IPS-NIHi11 (cell line): ENCODE measurements at regions not wholly inside any gene's neighbourhood (a gene's known extent, or its start where the extent isn't known, plus 50 kb on each side); places are given as distances from the start of the nearest gene placed in this dataset.
"Not testable (repeated sequence)": the region's sequence is repeated elsewhere in the genome, so short reads cannot be mapped to it uniquely, and the experiment has no call there.

ENCODE experiments used
- DNase-seq: peaks from one replicate; pipeline ENCODE4 v3.0.0; 2012; ENCODE audit warnings: mixed read lengths, low spot score

GRCh38 chr7:68756986-68757495, 841.2 kb upstream of the AUTS2 start:
- no peak for DNase-seq

DNA sequence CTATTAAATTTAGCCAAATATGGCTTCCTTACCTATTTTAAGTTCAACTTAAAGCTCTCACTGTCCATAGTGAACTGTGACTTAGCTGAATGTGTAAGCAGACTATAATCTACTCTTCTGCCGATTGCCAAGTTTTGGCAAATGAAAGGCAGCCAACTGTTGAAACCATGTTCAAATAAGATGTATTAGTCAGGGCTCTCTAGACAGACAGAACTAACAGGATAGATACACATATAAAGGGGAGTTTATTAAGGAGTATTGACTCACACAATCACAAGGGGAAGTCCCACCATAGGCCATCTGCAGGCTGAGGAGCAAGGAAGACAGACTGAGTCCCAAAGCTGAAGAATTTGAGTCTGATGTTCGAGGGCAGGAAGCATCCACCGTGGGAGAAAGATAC, 837.7 kb upstream of the AUTS2 start:
- no peak for DNase-seq

GRCh38 chr7:68767462-68767861, 830.8 kb upstream of the AUTS2 start:
- no peak for DNase-seq

GRCh38 chr7:68770649-68771048, 827.6 kb upstream of the AUTS2 start:
- DNase-seq, result no peak

- DNase-seq, result no peak
These were observed 821.9 kb upstream of the AUTS2 start for GRCh38 chr7:68776326-68776725.

- DNase-seq, result no peak
These were observed 814.6 kb upstream of the AUTS2 start for GRCh38 chr7:68783684-68784083.

GRCh38 chr7:68785036-68785435, 813.2 kb upstream of the AUTS2 start:
- no peak for DNase-seq

- DNase-seq, result no peak
These were observed 810.7 kb upstream of the AUTS2 start for GRCh38 chr7:68787566-68787965.

DNA sequence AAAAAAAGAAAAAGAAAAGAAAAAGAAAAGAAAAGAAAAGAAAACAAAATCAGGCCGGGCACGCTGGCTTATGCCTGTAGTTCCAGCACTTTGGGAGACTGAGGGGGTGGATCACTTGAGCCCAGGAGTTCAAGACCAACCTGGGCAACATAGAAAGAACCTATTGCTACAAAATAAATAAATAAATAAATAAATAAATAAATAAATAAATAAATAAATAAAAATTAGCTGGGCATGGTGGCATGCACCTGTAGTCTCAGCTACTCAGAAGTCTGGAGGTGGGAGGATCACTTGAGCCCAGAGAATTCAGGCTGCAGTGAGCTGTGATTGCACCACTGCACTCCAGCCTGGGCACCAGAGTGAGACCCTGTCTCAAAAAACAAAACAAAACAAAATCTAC, 809.7 kb upstream of the AUTS2 start:
- DNase-seq, result not testable (repeated sequence)

- no peak for DNase-seq
These were observed 808.7 kb upstream of the AUTS2 start for GRCh38 chr7:68789597-68789996.

- no peak for DNase-seq
These were observed 805.9 kb upstream of the AUTS2 start for GRCh38 chr7:68792351-68792750.

GRCh38 chr7:68793513-68793912, 804.8 kb upstream of the AUTS2 start:
- DNase-seq, result no peak

DNA sequence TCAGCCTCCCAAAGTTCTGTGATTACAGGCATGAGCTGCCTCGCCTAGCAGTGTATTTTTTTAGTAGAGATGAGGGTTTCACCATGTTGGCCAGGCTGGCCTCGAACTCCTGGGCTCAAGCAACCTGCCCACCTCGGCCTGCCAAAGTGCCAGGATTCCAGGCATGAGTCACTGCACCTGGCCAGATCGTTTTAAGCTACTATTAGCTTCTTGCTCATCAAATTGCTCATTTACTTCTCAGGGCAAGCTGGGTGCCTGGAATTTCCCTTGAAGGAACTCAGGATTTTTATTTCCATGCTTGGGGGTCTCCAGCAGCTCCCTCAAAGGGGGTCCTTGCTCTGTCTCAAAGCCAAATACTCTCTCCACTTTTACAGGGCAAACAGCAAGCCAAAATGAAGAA, 798.0 kb upstream of the AUTS2 start:
- no peak for DNase-seq

GRCh38 chr7:68805159-68805558, 793.1 kb upstream of the AUTS2 start:
- DNase-seq, result no peak

- DNase-seq, result no peak
These were observed 790.6 kb upstream of the AUTS2 start for GRCh38 chr7:68807666-68808065.

DNA sequence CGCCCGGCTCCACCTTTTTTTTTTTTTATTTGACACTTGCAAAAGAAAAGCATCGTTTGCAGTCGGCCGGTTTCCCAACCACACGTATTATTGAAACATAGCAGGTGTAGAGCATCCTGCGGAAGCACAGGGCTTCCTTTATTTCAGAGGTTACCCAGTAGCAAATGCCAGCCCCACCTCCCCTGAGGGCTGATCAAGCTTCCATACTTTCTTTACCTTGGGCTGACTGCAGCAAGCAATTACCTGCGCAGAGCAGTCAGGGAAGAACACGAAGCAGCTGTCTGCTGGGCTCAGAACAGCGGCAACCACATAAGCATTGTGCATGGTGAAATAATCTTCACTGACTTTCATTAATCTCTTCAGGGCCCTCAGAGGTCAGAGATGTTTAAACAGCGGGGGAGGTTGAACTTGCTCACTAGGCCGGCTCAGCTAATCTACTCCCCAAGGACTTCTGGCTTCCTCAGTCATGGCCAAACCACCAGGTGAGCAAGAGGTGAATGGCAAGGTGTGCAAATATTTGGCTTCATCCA, 784.7 kb upstream of the AUTS2 start:
- DNase-seq, result no peak

DNA sequence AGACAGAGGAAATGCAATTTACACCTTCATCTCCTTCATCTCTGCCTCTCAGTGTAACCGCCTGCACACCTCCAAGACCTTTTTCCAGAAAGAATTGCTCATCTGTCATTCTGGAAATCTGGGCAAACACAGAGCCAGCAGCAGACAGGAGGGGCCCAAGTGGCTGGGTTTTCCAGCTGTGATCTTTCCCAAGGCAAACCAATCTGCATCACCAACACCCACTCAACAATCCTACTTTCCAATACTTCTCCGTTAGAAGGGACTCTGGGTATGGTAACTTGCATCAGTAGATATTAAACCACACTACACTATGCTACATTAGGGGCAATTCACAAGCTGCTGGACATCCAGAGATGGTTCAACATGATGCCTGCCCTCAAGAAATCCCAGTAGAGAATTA, 781.8 kb upstream of the AUTS2 start:
- DNase-seq, result no peak

DNA sequence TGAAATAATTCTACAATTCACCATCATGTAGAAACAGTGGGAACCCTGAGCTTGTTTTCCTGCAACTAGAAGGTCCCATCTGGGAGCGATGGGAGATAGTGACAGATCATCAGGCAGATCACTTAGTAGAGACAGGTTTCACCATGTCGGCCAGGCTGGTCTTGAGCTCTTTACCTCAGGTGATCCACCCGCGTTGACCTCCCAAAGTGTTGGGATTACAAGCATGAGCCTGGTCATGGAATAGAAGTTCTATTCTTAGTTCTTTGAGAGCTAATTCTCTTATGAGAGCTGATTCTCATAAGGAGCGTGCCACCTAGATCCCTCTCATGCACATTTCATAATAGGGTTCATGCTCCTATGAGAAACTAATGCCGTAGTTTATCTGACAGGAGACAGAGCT, 778.0 kb upstream of the AUTS2 start:
- DNase-seq, result no peak

DNA sequence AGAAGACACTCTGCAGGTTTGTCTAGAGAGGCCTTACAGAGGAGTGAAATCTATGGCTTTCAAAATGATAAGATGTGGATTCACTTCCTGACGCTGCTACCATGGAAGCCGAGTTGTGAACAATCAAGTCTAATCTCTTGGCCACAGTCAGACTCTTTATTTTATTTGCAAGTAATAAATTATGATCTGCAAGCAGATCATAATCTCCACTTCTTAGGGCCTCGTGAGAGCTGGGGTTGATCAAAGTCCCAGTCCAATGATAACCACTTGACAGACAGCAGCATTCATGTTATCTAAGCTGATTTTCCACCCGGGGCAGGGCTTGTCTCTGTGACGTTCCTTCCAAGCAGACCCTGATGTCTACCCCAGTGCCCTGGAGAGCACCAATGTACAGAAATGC, 776.4 kb upstream of the AUTS2 start:
- no peak for DNase-seq

DNA sequence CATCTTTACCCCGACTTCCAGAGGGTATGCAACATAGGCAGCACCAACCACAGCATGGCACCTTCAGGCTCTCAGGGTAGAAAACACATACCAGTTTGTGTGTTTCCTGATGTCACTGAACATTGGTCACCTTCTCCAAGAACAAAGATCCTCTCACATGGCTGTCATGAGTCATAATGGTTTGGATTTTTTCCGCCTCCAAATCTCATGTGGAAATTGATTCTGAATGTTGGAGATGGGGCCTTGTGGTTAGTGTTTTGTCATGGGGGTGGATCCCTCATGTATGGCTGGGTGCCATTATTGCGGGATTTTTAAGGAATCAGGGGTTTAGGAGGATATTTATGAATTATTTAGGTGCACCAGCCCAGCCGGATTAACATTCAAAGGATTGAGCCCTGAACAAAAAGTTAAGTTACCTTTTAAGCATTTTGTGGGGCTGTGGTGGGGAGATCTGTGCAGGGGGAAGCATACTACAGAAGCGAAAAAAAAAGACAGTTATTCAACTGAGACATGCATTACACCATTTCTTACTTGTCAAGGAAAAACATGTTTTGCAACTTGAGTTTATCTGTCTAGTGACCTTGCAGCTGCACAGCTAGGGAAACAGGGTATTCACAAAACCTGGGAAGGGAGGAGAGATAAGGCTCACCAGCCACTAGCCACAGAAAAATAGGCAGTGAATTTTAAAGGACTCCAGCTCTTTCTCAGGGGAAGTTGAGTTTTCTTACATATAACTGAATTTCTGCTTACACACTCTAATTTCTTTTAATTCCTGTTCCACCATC, 774.1 kb upstream of the AUTS2 start:
- DNase-seq, result no peak

DNA sequence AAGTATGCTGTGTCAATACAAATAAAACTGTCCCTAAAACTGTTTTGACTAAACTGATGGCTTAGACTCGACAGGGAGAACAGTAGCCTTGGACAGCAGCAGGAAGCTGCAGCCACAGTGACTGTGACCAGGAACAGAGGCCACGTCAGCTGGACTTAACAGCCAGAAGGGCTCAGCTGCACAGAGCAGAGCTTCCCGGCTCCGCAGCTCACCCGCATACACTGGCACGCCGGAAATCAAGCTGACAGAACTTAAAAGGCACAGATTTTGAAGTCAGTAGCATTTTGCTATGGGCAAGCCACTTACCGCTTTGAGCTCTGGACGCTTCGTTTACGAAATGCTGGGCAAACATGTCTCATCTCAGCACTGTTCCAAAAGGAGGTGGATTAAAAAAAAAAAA, 769.7 kb upstream of the AUTS2 start:
- no peak for DNase-seq

DNA sequence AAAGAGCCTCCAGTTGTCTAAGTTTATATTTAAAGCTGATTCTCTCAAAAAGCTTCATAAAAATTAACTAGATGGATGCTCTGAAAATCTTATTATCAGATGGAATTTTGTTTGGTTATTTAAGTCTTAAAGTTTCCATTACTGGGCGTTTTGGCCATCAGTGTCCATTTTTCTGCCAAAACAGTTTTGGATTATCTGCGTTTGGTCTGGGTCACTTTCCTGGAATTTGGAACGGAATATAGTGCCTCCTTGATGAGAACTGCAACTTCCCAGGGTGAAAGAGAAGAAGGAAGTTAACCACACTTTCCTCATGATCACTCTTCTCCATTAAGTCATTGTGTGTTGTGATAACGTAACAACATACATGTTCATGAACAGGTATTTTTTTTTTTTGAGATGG, 764.9 kb upstream of the AUTS2 start:
- DNase-seq, result no peak

DNA sequence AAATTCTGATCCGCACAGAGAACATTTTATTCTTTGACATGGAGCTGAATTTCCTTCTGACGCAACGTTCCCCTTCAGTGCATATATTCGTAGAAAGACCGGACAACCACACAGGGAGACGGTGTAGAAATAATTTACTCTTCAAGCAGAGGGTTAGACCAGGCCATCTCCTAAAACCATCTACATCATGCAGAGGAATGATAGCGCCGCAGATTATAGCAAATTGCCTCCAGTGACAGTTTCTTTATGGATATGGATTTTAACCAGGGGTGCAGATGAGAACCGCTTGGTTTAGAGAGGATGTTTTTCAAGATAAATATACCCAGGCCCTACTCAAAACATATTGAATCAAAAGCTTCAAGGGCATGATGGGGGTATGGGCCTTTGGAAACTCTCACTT, 759.3 kb upstream of the AUTS2 start:
- DNase-seq, result no peak

GRCh38 chr7:68840991-68841390, 757.3 kb upstream of the AUTS2 start:
- DNase-seq, result no peak
